Prostate gland (tissue), 2 donors: ENCODE measurements at regions not wholly inside any gene's neighbourhood (a gene's known extent, or its start where the extent isn't known, plus 50 kb on each side); places are given as distances from the start of the nearest gene placed in this dataset.

Experiments used
- POLR2A ChIP-seq: fragments of 450-650 bp; IDR thresholded peaks from one replicate; pipeline ENCODE4 v1.6.1; 2016; ENCODE audit warnings: antibody characterized with exemption, mild to moderate bottlenecking
- POLR2AphosphoS5 ChIP-seq: sonication (generic); formaldehyde crosslinking; IDR thresholded peaks from one replicate; pipeline ENCODE4 v1.6.1; 2017; ENCODE audit warnings: antibody characterized with exemption
- TF ChIP-seq, protein P1 (sequence below), 4 experiments: fragments of 200-600 bp in 2 of 4; fragments of 450-650 bp in 2 of 4; sonication (generic) in 2 of 4; IDR thresholded peaks; 1 replicate in 3 of 4; 2 replicates in 1 of 4; pipeline ENCODE4 v1.5.1; 2016 to 2019; ENCODE audit warnings: antibody characterized with exemption in 4 of 4, mild to moderate bottlenecking in 2 of 4, moderate library complexity in 2 of 4

DNA sequence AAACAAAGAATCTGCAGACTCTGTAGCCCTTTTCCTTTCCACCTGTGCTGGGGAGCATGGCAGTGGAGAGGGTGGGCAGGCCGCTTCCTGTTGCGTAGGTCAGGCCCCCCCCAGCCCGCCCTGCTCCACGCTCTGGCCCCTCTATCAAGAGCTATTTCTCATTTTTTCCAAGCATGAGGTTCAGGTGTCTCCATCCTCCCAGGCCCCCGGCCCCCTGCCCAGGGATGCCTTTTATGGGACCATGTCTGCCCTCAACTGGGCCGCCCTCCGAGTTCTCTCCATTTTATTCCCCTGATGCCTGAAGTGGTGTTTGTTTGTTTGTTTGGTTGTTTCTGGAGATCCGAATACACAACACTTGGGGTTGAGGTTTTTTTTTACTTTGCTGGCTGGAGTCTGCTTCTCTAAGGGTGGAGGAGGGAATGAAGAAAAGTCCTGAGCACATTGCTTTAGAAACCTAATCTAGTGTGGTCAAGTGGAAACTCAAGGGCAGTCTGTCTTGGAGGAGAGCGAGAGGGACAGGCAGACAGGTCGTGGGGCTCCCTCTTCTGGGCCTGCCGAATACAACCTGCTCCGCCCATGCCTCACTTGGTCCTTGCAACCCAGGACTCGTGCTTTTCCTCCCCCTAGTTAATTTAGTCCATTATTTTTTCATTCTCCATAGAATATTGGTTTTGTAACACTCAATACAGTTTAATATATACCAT, 176.5 kb upstream of the LYSMD4 start:
- TF ChIP-seq, protein P1, sequence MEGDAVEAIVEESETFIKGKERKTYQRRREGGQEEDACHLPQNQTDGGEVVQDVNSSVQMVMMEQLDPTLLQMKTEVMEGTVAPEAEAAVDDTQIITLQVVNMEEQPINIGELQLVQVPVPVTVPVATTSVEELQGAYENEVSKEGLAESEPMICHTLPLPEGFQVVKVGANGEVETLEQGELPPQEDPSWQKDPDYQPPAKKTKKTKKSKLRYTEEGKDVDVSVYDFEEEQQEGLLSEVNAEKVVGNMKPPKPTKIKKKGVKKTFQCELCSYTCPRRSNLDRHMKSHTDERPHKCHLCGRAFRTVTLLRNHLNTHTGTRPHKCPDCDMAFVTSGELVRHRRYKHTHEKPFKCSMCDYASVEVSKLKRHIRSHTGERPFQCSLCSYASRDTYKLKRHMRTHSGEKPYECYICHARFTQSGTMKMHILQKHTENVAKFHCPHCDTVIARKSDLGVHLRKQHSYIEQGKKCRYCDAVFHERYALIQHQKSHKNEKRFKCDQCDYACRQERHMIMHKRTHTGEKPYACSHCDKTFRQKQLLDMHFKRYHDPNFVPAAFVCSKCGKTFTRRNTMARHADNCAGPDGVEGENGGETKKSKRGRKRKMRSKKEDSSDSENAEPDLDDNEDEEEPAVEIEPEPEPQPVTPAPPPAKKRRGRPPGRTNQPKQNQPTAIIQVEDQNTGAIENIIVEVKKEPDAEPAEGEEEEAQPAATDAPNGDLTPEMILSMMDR (IDR thresholded peaks at IDR 0.05): no peak
- TF ChIP-seq POLR2A: no peak
- TF ChIP-seq POLR2AphosphoS5: no peak
